Keratinocyte (primary cell): ENCODE measurements at regions not wholly inside any gene's neighbourhood (a gene's known extent, or its start where the extent isn't known, plus 50 kb on each side); places are given as distances from the start of the nearest gene placed in this dataset.

Source experiments
- DNase-seq: peaks from one replicate; pipeline ENCODE4 v3.0.0-alpha.2; 2011; ENCODE audit warnings: low read depth, missing footprints, low spot score
- FAIRE-seq: peaks from 2 replicates; lab custom pipeline; 2011; peaks lifted over from hg19 to GRCh38; lab: Jason Lieb, UNC
- H2AFZ ChIP-seq: 2 replicates; pipeline ENCODE4 v1.6.0; 2012; ENCODE audit warnings: low read length, control low read depth, inconsistent platforms; ENCODE audit not compliant: control insufficient read depth
- H3K27ac ChIP-seq: 2 replicates; pipeline ENCODE4 v1.5.1; 2011; ENCODE audit warnings: low read length; ENCODE audit not compliant: control insufficient read depth, insufficient read depth
- H3K27me3 ChIP-seq: 3 replicates; pipeline ENCODE4 v1.6.0; 2011; ENCODE audit warnings: low read length; ENCODE audit not compliant: control insufficient read depth, insufficient read depth; ENCODE audit errors: extremely low read depth
- H3K36me3 ChIP-seq, 2 experiments: 2 replicates in 1 of 2; 3 replicates in 1 of 2; pipeline ENCODE4 v1.5.1; 2011; ENCODE audit warnings: low read length in 2 of 2, mild to moderate bottlenecking in 1 of 2; ENCODE audit not compliant: control insufficient read depth in 2 of 2, insufficient read depth in 2 of 2; ENCODE audit errors: extremely low read depth in 1 of 2
- H3K4me1 ChIP-seq: 3 replicates; pipeline ENCODE4 v1.5.1; 2011; ENCODE audit warnings: low read length; ENCODE audit not compliant: control insufficient read depth, insufficient read depth; ENCODE audit errors: extremely low read depth
- H3K4me2 ChIP-seq: 3 replicates; pipeline ENCODE4 v1.6.0; 2011; ENCODE audit warnings: low read depth, low read length; ENCODE audit not compliant: control insufficient read depth, insufficient read depth; ENCODE audit errors: extremely low read depth
- H3K4me3 ChIP-seq, 3 experiments: fragments of 200-600 bp in 1 of 3; sonication (generic) in 1 of 3; 2 replicates in 2 of 3; 3 replicates in 1 of 3; pipeline ENCODE4 v1.5.1; 2011 to 2016; ENCODE audit warnings: low read length in 3 of 3, mild to moderate bottlenecking in 3 of 3, control low read depth in 2 of 3, inconsistent platforms in 1 of 3, low read depth in 1 of 3, mixed read lengths in 1 of 3, mixed run types in 1 of 3, moderate library complexity in 1 of 3; ENCODE audit not compliant: control insufficient read depth in 2 of 3, insufficient read depth in 2 of 3; ENCODE audit errors: extremely low read depth in 1 of 3
- H3K79me2 ChIP-seq: 2 replicates; pipeline ENCODE4 v1.6.0; 2012; ENCODE audit warnings: low read length; ENCODE audit not compliant: control insufficient read depth, insufficient read depth
- H3K9ac ChIP-seq: 3 replicates; pipeline ENCODE4 v1.6.0; 2011; ENCODE audit warnings: low read length; ENCODE audit not compliant: control insufficient read depth, insufficient read depth; ENCODE audit errors: extremely low read depth
- H3K9me1 ChIP-seq: 3 replicates; pipeline ENCODE4 v1.6.0; 2011; ENCODE audit warnings: low read length; ENCODE audit not compliant: control insufficient read depth, insufficient read depth; ENCODE audit errors: extremely low read depth
- H3K9me3 ChIP-seq: 2 replicates; pipeline ENCODE4 v1.5.1; 2012; ENCODE audit warnings: low read depth, low read length; ENCODE audit not compliant: control insufficient read depth
- H4K20me1 ChIP-seq: 3 replicates; pipeline ENCODE4 v1.6.0; 2011; ENCODE audit warnings: low read length; ENCODE audit not compliant: control insufficient read depth, insufficient read depth; ENCODE audit errors: extremely low read depth
- EZH2 ChIP-seq: IDR thresholded peaks from one replicate; pipeline ENCODE4 v1.6.1; 2012; ENCODE audit warnings: inconsistent platforms, mild to moderate bottlenecking, low read length, moderate library complexity
- dilution Hi-C: fragments of 300-500 bp; cut with MboI; formaldehyde crosslinking; loops from one replicate; pipeline ENCODE4 v1.7.0; 2020; ENCODE audit warnings: low sequenced_read_pairs; ENCODE audit not compliant: extremely low pct_ligation_motif_present
- TF ChIP-seq, protein P1 (sequence below), 3 experiments: IDR thresholded peaks in 1 of 3; conservative IDR thresholded peaks in 1 of 3; optimal IDR thresholded peaks in 1 of 3; 2 replicates in 2 of 3; 3 replicates in 1 of 3; pipeline versions ENCODE3 to v1.5.1; 2011; ENCODE audit warnings: low read length in 3 of 3, mild to moderate bottlenecking in 3 of 3, moderate library complexity in 2 of 3, control low read depth in 1 of 3, inconsistent platforms in 1 of 3; ENCODE audit not compliant: insufficient read depth in 2 of 3; ENCODE audit errors: extremely low read depth in 1 of 3

DNA sequence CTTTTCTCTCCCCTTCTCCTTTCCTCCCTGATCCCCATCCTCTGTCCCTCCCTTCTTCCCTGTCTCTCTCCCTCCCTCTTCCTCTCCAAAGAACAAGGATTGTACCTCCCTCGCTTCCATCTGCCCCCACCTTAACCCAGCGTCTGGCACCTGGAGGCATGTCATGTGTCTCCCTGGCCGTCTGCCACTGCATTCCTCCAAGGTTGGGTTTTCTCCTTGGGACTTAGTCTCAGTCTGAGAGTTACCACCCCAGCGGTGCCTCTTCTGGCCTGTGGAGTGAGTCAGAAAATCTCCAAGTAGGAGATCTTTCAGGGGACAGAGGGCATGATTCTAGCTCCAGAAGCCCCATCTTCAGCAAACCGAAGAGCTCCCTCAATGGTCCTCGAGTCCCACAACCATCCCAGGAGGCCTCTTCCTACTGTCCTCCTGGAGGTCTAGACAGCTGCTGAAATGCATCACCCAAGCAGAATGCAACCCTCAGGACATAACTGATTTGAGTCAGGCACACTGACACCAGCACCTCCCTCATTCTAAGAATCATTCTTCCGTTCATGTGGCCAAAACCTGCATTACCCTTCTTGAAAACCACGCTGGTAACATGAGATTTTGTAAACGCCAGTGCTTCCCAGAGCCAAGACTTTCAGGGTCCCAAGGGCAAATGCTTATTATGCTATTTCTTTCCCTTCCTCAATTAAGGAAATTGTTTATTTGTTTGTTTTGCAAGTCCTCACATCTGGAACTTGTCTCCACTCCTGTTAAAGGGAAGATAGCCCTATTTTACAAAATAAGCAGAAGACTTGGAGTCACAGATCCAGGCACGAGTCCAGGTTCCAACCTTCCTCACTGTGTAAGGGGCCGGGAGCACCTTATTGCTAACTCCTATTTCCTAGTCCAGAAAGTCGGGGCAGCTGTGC is 463.2 kb downstream of the BCL11B start:
- no peaks in the 10 kb centered on the region for H3K27me3 ChIP-seq
- TF ChIP-seq EZH2: no peak
- TF ChIP-seq, protein P1, sequence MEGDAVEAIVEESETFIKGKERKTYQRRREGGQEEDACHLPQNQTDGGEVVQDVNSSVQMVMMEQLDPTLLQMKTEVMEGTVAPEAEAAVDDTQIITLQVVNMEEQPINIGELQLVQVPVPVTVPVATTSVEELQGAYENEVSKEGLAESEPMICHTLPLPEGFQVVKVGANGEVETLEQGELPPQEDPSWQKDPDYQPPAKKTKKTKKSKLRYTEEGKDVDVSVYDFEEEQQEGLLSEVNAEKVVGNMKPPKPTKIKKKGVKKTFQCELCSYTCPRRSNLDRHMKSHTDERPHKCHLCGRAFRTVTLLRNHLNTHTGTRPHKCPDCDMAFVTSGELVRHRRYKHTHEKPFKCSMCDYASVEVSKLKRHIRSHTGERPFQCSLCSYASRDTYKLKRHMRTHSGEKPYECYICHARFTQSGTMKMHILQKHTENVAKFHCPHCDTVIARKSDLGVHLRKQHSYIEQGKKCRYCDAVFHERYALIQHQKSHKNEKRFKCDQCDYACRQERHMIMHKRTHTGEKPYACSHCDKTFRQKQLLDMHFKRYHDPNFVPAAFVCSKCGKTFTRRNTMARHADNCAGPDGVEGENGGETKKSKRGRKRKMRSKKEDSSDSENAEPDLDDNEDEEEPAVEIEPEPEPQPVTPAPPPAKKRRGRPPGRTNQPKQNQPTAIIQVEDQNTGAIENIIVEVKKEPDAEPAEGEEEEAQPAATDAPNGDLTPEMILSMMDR (optimal IDR thresholded peaks at IDR 0.05 in 1 of 3, IDR thresholded peaks at IDR 0.05 in 1 of 3, conservative IDR thresholded peaks at IDR 0.05 in 1 of 3; ENCODE audit: extremely low read depth in 1 of 3, insufficient read depth in 2 of 3, low read length in 3 of 3): peak in 1 of 3 experiments; percentile 3
- no peak overlapping the region for H3K4me3 ChIP-seq
- dilution Hi-C loops: no loop called here
- no peaks in the 10 kb centered on the region for H4K20me1 ChIP-seq
- no peak overlapping the region for H3K27ac ChIP-seq
- no peak overlapping the region for H2AFZ ChIP-seq
- FAIRE-seq: peak; percentile 71
- no peaks in the 10 kb centered on the region for H3K79me2 ChIP-seq
- H3K9me3 ChIP-seq: no peaks in the 10 kb centered on the region
- H3K9me1 ChIP-seq: no peaks in the 10 kb centered on the region
- peaks cover 12% of the 10 kb centered on the region for H3K4me1 ChIP-seq
- H3K36me3 ChIP-seq: no peaks in the 10 kb centered on the region
- H3K4me2 ChIP-seq: peak overlapping the region; percentile 35
- peak; percentile 49 for DNase-seq
- H3K9ac ChIP-seq: no peak overlapping the region

DNA sequence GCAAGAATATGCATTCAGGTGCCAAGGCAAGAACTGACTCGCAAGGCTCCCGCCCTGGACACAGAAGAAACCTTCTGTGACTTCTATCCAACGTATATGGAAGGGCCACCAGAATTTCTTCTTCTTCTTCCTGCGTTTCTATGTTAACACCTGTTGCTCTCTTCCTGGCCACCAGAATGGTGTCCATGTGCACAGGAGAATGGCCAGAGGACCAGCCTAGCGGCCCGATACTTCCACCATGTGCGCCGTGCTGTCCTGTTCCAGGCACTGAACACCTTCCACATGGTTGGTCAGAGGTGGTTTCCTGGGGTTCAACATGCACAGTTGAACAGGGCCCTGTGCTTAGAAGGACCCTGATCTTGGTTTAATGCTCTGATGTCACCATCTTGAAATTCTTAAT is 455.8 kb downstream of the BCL11B start:
- no peaks in the 10 kb centered on the region for H4K20me1 ChIP-seq
- H3K9me1 ChIP-seq: no peaks in the 10 kb centered on the region
- H3K9ac ChIP-seq: no peak overlapping the region
- no peaks in the 10 kb centered on the region for H3K27me3 ChIP-seq
- H3K4me3 ChIP-seq: no peak overlapping the region
- TF ChIP-seq EZH2: no peak
- TF ChIP-seq, protein P1 (optimal IDR thresholded peaks at IDR 0.05 in 1 of 3, IDR thresholded peaks at IDR 0.05 in 1 of 3, conservative IDR thresholded peaks at IDR 0.05 in 1 of 3; ENCODE audit: extremely low read depth in 1 of 3, insufficient read depth in 2 of 3, low read length in 3 of 3): no peak
- H3K27ac ChIP-seq: no peak overlapping the region
- FAIRE-seq (no peak), DNase-seq (no peak)
- H2AFZ ChIP-seq: no peak overlapping the region
- H3K4me2 ChIP-seq: no peak overlapping the region
- no peaks in the 10 kb centered on the region for H3K79me2 ChIP-seq
- dilution Hi-C loops: no loop called here
- peaks cover 6% of the 10 kb centered on the region for H3K4me1 ChIP-seq
- no peaks in the 10 kb centered on the region for H3K36me3 ChIP-seq
- no peaks in the 10 kb centered on the region for H3K9me3 ChIP-seq
